Bronchial epithelial cell (primary cell): ENCODE measurements at regions not wholly inside any gene's neighbourhood (a gene's known extent, or its start where the extent isn't known, plus 50 kb on each side); places are given as distances from the start of the nearest gene placed in this dataset.
A peak's percentile ranks its signal among the peaks of the same experiment; 100 is the strongest.

Experiments
- DNase-seq: peaks from one replicate; pipeline ENCODE4 v3.0.0-alpha.2; 2010; ENCODE audit warnings: low read depth
- FAIRE-seq: peaks from 2 replicates; lab custom pipeline; 2011; peaks lifted over from hg19 to GRCh38; lab: Jason Lieb, UNC
- H3K27me3 ChIP-seq: 2 replicates; pipeline ENCODE4 v1.5.1; 2011; ENCODE audit warnings: low read length; ENCODE audit not compliant: control insufficient read depth, insufficient read depth
- H3K36me3 ChIP-seq: 2 replicates; pipeline ENCODE4 v1.5.1; 2011; ENCODE audit warnings: low read length; ENCODE audit not compliant: control insufficient read depth, insufficient read depth
- H3K4me3 ChIP-seq: 2 replicates; pipeline ENCODE4 v1.5.1; 2011; ENCODE audit warnings: mild to moderate bottlenecking, low read depth, low read length, control low read depth
- CTCF ChIP-seq: IDR thresholded peaks from 2 replicates; pipeline ENCODE4 v1.5.1; 2011; ENCODE audit warnings: mild to moderate bottlenecking, moderate library complexity, low read length, control low read depth, inconsistent platforms; ENCODE audit not compliant: insufficient read depth, severe bottlenecking

GRCh38 chr11:57124505-57124904, 57.2 kb upstream of the LRRC55 start:
- no peak for FAIRE-seq

GRCh38 chr11:57124917-57125316, 56.8 kb upstream of the LRRC55 start:
- peaks cover 3% of the 10 kb centered on the region for H3K27me3 ChIP-seq
- no peak for TF ChIP-seq CTCF
- no peak overlapping the region for H3K4me3 ChIP-seq
- no peak for FAIRE-seq
- no peak for DNase-seq
- H3K36me3 ChIP-seq, result no peaks in the 10 kb centered on the region

More at GRCh38 chr11:57124505-57124904, 57.2 kb upstream of the LRRC55 start:
- no peaks in the 10 kb centered on the region for H3K36me3 ChIP-seq
- DNase-seq, result no peak
- no peak for TF ChIP-seq CTCF
- H3K4me3 ChIP-seq, result no peak overlapping the region
- peaks cover 3% of the 10 kb centered on the region for H3K27me3 ChIP-seq

GRCh38 chr11:57126766-57127400, 54.9 kb upstream of the LRRC55 start:
- DNase-seq (peak; percentile 51), FAIRE-seq (no peak)
- Histone ChIP-seq H3K4me3 (no peak overlapping the region), H3K36me3 (no peaks in the 10 kb centered on the region), H3K27me3 (peaks cover 5% of the 10 kb centered on the region)
- no peak for TF ChIP-seq CTCF

- FAIRE-seq (peak; percentile 95), DNase-seq (peak; percentile 53)
- TF ChIP-seq CTCF, result peak; percentile 89
- no peaks in the 10 kb centered on the region for H3K36me3 ChIP-seq
- H3K4me3 ChIP-seq, result no peak overlapping the region
- H3K27me3 ChIP-seq, result peaks cover 5% of the 10 kb centered on the region
These were observed 50.5 kb upstream of the LRRC55 start for GRCh38 chr11:57131080-57131790.
